H1 (cell line): ENCODE measurements at regions not wholly inside any gene's neighbourhood (a gene's known extent, or its start where the extent isn't known, plus 50 kb on each side); places are given as distances from the start of the nearest gene placed in this dataset.

Experiments used
- ATF2 ChIP-seq: IDR thresholded peaks from 2 replicates; pipeline ENCODE4 v1.6.1; 2012; ENCODE audit warnings: low read length, inconsistent platforms
- CHD1 ChIP-seq: IDR thresholded peaks from 2 replicates; pipeline ENCODE4 v1.6.1; 2012; ENCODE audit warnings: low read depth, low read length, improper control_type of control experiment
- EP300 ChIP-seq, 2 experiments: IDR thresholded peaks; 1 replicate in 1 of 2; 2 replicates in 1 of 2; pipeline ENCODE4 v1.6.1; 2011 to 2012; ENCODE audit warnings: low read depth in 2 of 2, low read length in 2 of 2, mild to moderate bottlenecking in 2 of 2, borderline replicate concordance in 1 of 2, inconsistent platforms in 1 of 2, moderate library complexity in 1 of 2
- KDM5A ChIP-seq: fragments of 200-600 bp; IDR thresholded peaks from 2 replicates; pipeline ENCODE4 v1.7.1; 2012; ENCODE audit warnings: mild to moderate bottlenecking, low read length, inconsistent platforms, mixed read lengths
- SP2 ChIP-seq: IDR thresholded peaks from 2 replicates; pipeline ENCODE4 v1.6.1; 2012; ENCODE audit warnings: mild to moderate bottlenecking, low read length, inconsistent platforms
- TEAD4 ChIP-seq: IDR thresholded peaks from 2 replicates; pipeline ENCODE4 v1.6.1; 2012; ENCODE audit warnings: low read depth, low read length, inconsistent platforms, mixed read lengths

GRCh38 chr6:9647071-9647445 is 767.8 kb downstream of the TFAP2A start (continued):
- TF ChIP-seq EP300 (IDR thresholded peaks at IDR 0.05; ENCODE audit: borderline replicate concordance in 1 of 2, low read depth in 2 of 2, low read length in 2 of 2) = no peak
- TF ChIP-seq CHD1 = no peak
- TF ChIP-seq KDM5A = no peak
- no peak for TF ChIP-seq SP2
- no peak for TF ChIP-seq TEAD4
- TF ChIP-seq ATF2 = no peak
